Esophagus squamous epithelium (tissue), 4 donors: ENCODE measurements at regions not wholly inside any gene's neighbourhood (a gene's known extent, or its start where the extent isn't known, plus 50 kb on each side); places are given as distances from the start of the nearest gene placed in this dataset.

Experiments
- CTCF ChIP-seq, 6 experiments: fragments of 450-650 bp in 4 of 6; fragments of 200-600 bp in 2 of 6; sonication (generic) in 2 of 6; IDR thresholded peaks; one replicate each; pipeline ENCODE4 v1.5.1; 2016 to 2019; ENCODE audit warnings: antibody characterized with exemption in 6 of 6, mild to moderate bottlenecking in 4 of 6, moderate library complexity in 4 of 6
- POLR2A ChIP-seq, 4 donors: fragments of 450-650 bp; IDR thresholded peaks; one replicate each; pipeline ENCODE4 v1.6.1; 2017; ENCODE audit warnings: antibody characterized with exemption in 4 of 4, mild to moderate bottlenecking in 4 of 4, moderate library complexity in 3 of 4

DNA sequence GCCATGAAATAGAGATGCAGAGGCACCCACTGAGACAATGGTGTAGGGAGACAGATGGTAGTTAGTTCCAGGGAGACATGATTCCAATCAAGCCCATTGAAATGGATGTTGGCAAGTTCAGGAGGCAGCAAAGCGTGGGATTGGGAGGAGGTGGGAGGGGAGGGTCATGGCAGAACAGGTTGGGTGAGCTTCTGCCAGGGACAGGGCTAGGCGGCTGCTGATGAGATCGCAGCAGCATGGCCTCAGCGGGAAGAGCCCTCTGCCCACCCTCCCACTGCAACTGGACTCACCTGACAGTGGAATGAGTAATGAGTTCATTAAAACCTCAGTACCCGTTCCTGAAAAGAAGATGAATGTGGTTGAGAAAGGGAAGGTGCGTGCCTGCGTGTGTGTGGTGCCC is 418.2 kb downstream of the CDK5RAP2 start:
- TF ChIP-seq CTCF (IDR thresholded peaks at IDR 0.05), result no peak
- no peak for TF ChIP-seq POLR2A (IDR thresholded peaks at IDR 0.05)
